ENCODE measurements at regions not wholly inside any gene's neighbourhood (a gene's known extent, or its start where the extent isn't known, plus 50 kb on each side); places are given as distances from the start of the nearest gene placed in this dataset.

GRCh38 chr9:22590336-22591033 is 143.9 kb downstream of the DMRTA1 start:
- no peaks in the 10 kb centered on the region for H3K4me1 Mint-ChIP-seq
- peaks cover 0 to 8% (median 1%) of the 10 kb centered on the region in 11 donors for H3K9me3 Mint-ChIP-seq
- DNase-seq (no peak), ATAC-seq (no peak)
- no peaks in the 10 kb centered on the region for H3K9me3 ChIP-seq (ENCODE audit: control insufficient read depth in 2 of 3, low read length in 3 of 3)
- H3K27me3 Mint-ChIP-seq: no peaks in the 10 kb centered on the region
- no peak overlapping the region for H3K4me3 Mint-ChIP-seq
- H3K27ac ChIP-seq (ENCODE audit: low read depth, low read length): no peak overlapping the region
- H3K27ac Mint-ChIP-seq: no peak overlapping the region
- no peak overlapping the region for H3K4me3 ChIP-seq (ENCODE audit: low read length)
- no peaks in the 10 kb centered on the region for H3K27me3 ChIP-seq (ENCODE audit: control insufficient read depth in 2 of 2, insufficient read depth in 2 of 2, low read length in 2 of 2)
- no peaks in the 10 kb centered on the region for H3K36me3 Mint-ChIP-seq
- intact Hi-C loops (cut with micrococcal nuclease): no loop called here
- H3K36me3 ChIP-seq (ENCODE audit: control insufficient read depth in 2 of 3, insufficient read depth in 3 of 3, low read length in 3 of 3): no peaks in the 10 kb centered on the region
- POLR2A ChIA-PET: no interaction called here
- no peaks in the 10 kb centered on the region for H3K4me1 ChIP-seq (ENCODE audit: control insufficient read depth in 2 of 2, insufficient read depth in 2 of 2, low read length in 2 of 2)
- CTCF ChIA-PET: no interaction called here

DNA sequence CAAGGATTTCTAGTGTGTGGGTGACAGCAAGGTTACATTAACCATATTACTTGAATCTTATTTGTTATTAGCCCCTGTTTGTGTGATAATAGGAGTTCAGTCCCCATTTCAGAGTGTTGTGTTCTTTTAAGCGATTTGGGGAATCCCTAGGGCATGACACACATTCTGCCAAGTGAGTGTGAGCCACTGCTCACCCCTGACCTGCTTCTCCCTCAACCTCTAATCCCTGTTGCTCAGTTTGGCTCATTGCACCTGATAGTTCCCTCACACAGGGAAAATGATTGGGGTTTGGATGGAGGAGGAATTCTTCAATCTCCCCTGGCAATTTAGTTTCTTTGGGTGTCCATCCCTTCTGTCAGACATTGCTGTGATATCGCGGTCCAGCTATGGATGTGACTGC is 149.2 kb downstream of the DMRTA1 start:
- no peak overlapping the region for H3K4me3 Mint-ChIP-seq
- H3K27ac ChIP-seq (ENCODE audit: low read depth, low read length): no peak overlapping the region
- no peak overlapping the region for H3K27ac Mint-ChIP-seq
- CTCF ChIA-PET: no interaction called here
- no peaks in the 10 kb centered on the region for H3K4me1 Mint-ChIP-seq
- no peak overlapping the region for H3K4me3 ChIP-seq (ENCODE audit: low read length)
- POLR2A ChIA-PET: no interaction called here
- intact Hi-C loops (cut with micrococcal nuclease): no loop called here
- H3K4me1 ChIP-seq (ENCODE audit: control insufficient read depth in 2 of 2, insufficient read depth in 2 of 2, low read length in 2 of 2): no peaks in the 10 kb centered on the region
- H3K27me3 Mint-ChIP-seq: no peaks in the 10 kb centered on the region
- H3K9me3 ChIP-seq (ENCODE audit: control insufficient read depth in 2 of 3, low read length in 3 of 3): no peaks in the 10 kb centered on the region
- no peaks in the 10 kb centered on the region for H3K36me3 ChIP-seq (ENCODE audit: control insufficient read depth in 2 of 3, insufficient read depth in 3 of 3, low read length in 3 of 3)
- no peaks in the 10 kb centered on the region for H3K27me3 ChIP-seq (ENCODE audit: control insufficient read depth in 2 of 2, insufficient read depth in 2 of 2, low read length in 2 of 2)
- ATAC-seq (no peak), DNase-seq (no peak)
- H3K9me3 Mint-ChIP-seq: peaks cover 0 to 4% (median 0%) of the 10 kb centered on the region in 11 donors
- no peaks in the 10 kb centered on the region for H3K36me3 Mint-ChIP-seq

DNA sequence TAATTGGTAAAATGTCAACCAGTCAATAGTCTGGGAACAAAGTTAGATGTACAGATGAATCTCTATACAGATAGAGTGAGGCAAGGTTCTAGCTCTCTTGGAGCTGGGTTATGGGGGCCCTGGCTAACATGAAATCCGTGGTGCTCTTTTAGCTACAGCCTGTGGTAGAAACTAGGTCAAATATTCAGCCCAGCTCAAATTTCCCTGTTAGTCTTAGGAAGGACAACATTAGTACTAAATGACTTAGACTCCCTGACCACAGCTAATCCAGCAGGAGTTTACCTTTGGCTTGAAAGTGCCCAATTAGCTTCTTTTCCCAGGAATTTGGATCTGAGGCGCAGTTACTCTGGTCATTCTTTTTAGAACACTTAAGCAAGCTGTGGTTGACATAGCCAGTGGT is 170.5 kb downstream of the DMRTA1 start:
- Histone ChIP-seq H3K27ac (ENCODE audit: low read depth, low read length) (no peak overlapping the region), H3K9me3 (ENCODE audit: control insufficient read depth in 2 of 3, low read length in 3 of 3) (no peaks in the 10 kb centered on the region), H3K27me3 (ENCODE audit: control insufficient read depth in 2 of 2, insufficient read depth in 2 of 2, low read length in 2 of 2) (no peaks in the 10 kb centered on the region), H3K4me3 (ENCODE audit: low read length) (no peak overlapping the region), H3K36me3 (ENCODE audit: control insufficient read depth in 2 of 3, insufficient read depth in 3 of 3, low read length in 3 of 3) (no peaks in the 10 kb centered on the region), H3K4me1 (ENCODE audit: control insufficient read depth in 2 of 2, insufficient read depth in 2 of 2, low read length in 2 of 2) (no peaks in the 10 kb centered on the region)
- DNase-seq (no peak), ATAC-seq (no peak)
- no peaks in the 10 kb centered on the region for H3K4me1 Mint-ChIP-seq
- intact Hi-C loops (cut with micrococcal nuclease): no loop called here
- peaks cover 0 to 12% (median 4%) of the 10 kb centered on the region in 11 donors for H3K9me3 Mint-ChIP-seq
- no peaks in the 10 kb centered on the region for H3K27me3 Mint-ChIP-seq
- ChIA-PET POLR2A (no interaction called here), CTCF (no interaction called here)
- no peak overlapping the region for H3K27ac Mint-ChIP-seq
- no peak overlapping the region for H3K4me3 Mint-ChIP-seq
- H3K36me3 Mint-ChIP-seq: no peaks in the 10 kb centered on the region

DNA sequence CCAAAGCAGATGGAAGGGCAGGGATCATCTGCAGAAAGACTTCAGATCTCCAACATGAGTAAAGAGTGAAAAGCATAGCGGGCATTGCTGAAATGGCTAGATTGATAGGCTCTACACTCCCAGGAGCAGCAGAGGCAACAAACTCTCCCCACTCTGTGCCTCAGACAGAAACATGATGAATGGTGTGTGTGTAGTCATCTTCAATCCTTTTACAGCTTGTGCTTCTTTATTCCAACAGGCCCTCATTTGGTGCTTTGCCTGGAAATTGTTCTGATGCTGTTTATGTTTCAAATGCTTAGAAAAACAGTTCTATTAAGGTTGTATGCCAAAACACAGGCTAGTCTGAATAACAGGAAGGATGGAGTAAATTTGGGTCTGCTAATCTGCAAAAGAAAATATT is 176.2 kb downstream of the DMRTA1 start:
- no peaks in the 10 kb centered on the region for H3K27me3 Mint-ChIP-seq
- ChIA-PET CTCF (no interaction called here), POLR2A (no interaction called here)
- peaks cover 0 to 16% (median 2%) of the 10 kb centered on the region in 11 donors for H3K9me3 Mint-ChIP-seq
- intact Hi-C loops (cut with micrococcal nuclease): no loop called here
- DNase-seq (no peak), ATAC-seq (no peak)
- no peaks in the 10 kb centered on the region for H3K4me1 Mint-ChIP-seq
- Histone ChIP-seq H3K27me3 (ENCODE audit: control insufficient read depth in 2 of 2, insufficient read depth in 2 of 2, low read length in 2 of 2) (no peaks in the 10 kb centered on the region), H3K4me3 (ENCODE audit: low read length) (no peak overlapping the region), H3K4me1 (ENCODE audit: control insufficient read depth in 2 of 2, insufficient read depth in 2 of 2, low read length in 2 of 2) (no peaks in the 10 kb centered on the region), H3K36me3 (ENCODE audit: control insufficient read depth in 2 of 3, insufficient read depth in 3 of 3, low read length in 3 of 3) (no peaks in the 10 kb centered on the region), H3K27ac (ENCODE audit: low read depth, low read length) (no peak overlapping the region), H3K9me3 (ENCODE audit: control insufficient read depth in 2 of 3, low read length in 3 of 3) (no peaks in the 10 kb centered on the region)
- no peak overlapping the region for H3K27ac Mint-ChIP-seq
- H3K36me3 Mint-ChIP-seq: no peaks in the 10 kb centered on the region
- no peak overlapping the region for H3K4me3 Mint-ChIP-seq

GRCh38 chr9:22623236-22623635 is 176.6 kb downstream of the DMRTA1 start:
- Histone ChIP-seq H3K9me3 (ENCODE audit: control insufficient read depth in 2 of 3, low read length in 3 of 3) (no peaks in the 10 kb centered on the region), H3K27me3 (ENCODE audit: control insufficient read depth in 2 of 2, insufficient read depth in 2 of 2, low read length in 2 of 2) (no peaks in the 10 kb centered on the region), H3K27ac (ENCODE audit: low read depth, low read length) (no peak overlapping the region), H3K4me3 (ENCODE audit: low read length) (no peak overlapping the region), H3K36me3 (ENCODE audit: control insufficient read depth in 2 of 3, insufficient read depth in 3 of 3, low read length in 3 of 3) (no peaks in the 10 kb centered on the region), H3K4me1 (ENCODE audit: control insufficient read depth in 2 of 2, insufficient read depth in 2 of 2, low read length in 2 of 2) (no peaks in the 10 kb centered on the region)
- no peak overlapping the region for H3K4me3 Mint-ChIP-seq
- peaks cover 0 to 16% (median 2%) of the 10 kb centered on the region in 11 donors for H3K9me3 Mint-ChIP-seq
- H3K27me3 Mint-ChIP-seq: no peaks in the 10 kb centered on the region
- no peaks in the 10 kb centered on the region for H3K4me1 Mint-ChIP-seq
- DNase-seq (no peak), ATAC-seq (no peak)
- H3K27ac Mint-ChIP-seq: no peak overlapping the region
- no peaks in the 10 kb centered on the region for H3K36me3 Mint-ChIP-seq
- ChIA-PET CTCF (no interaction called here), POLR2A (no interaction called here)
- intact Hi-C loops (cut with micrococcal nuclease): no loop called here

GRCh38 chr9:22625540-22625939 is 178.9 kb downstream of the DMRTA1 start:
- no peaks in the 10 kb centered on the region for H3K27me3 ChIP-seq (ENCODE audit: control insufficient read depth in 2 of 2, insufficient read depth in 2 of 2, low read length in 2 of 2)
- no peaks in the 10 kb centered on the region for H3K4me1 Mint-ChIP-seq
- DNase-seq (no peak), ATAC-seq (no peak)
- no peak overlapping the region for H3K27ac Mint-ChIP-seq
- H3K36me3 Mint-ChIP-seq: no peaks in the 10 kb centered on the region
- no peaks in the 10 kb centered on the region for H3K36me3 ChIP-seq (ENCODE audit: control insufficient read depth in 2 of 3, insufficient read depth in 3 of 3, low read length in 3 of 3)
- POLR2A ChIA-PET: no interaction called here
- no peaks in the 10 kb centered on the region for H3K9me3 ChIP-seq (ENCODE audit: control insufficient read depth in 2 of 3, low read length in 3 of 3)
- peaks cover 0 to 19% (median 5%) of the 10 kb centered on the region in 11 donors for H3K9me3 Mint-ChIP-seq
- H3K4me3 Mint-ChIP-seq: no peak overlapping the region
- intact Hi-C loops (cut with micrococcal nuclease): no loop called here
- CTCF ChIA-PET: no interaction called here
- no peaks in the 10 kb centered on the region for H3K27me3 Mint-ChIP-seq
- H3K27ac ChIP-seq (ENCODE audit: low read depth, low read length): no peak overlapping the region
- H3K4me1 ChIP-seq (ENCODE audit: control insufficient read depth in 2 of 2, insufficient read depth in 2 of 2, low read length in 2 of 2): no peaks in the 10 kb centered on the region
- no peak overlapping the region for H3K4me3 ChIP-seq (ENCODE audit: low read length)

- no peaks in the 10 kb centered on the region for H3K4me1 Mint-ChIP-seq
- no peak for DNase-seq
These were observed 196.9 kb downstream of the DMRTA1 start for GRCh38 chr9:22643541-22643940.

More at GRCh38 chr9:22643541-22643940, 196.9 kb downstream of the DMRTA1 start:
- no peak for ATAC-seq
- Mint-ChIP-seq H3K9me3 (peaks cover 0 to 6% (median 2%) of the 10 kb centered on the region in 11 donors), H3K36me3 (no peaks in the 10 kb centered on the region), H3K27ac (no peak overlapping the region), H3K27me3 (no peaks in the 10 kb centered on the region), H3K4me3 (no peak overlapping the region)
- no peaks in the 10 kb centered on the region for H3K9me3 ChIP-seq (ENCODE audit: control insufficient read depth in 2 of 3, low read length in 3 of 3)
- intact Hi-C loops (cut with micrococcal nuclease): no loop called here
- H3K27me3 ChIP-seq (ENCODE audit: control insufficient read depth in 2 of 2, insufficient read depth in 2 of 2, low read length in 2 of 2): no peaks in the 10 kb centered on the region
- no peak overlapping the region for H3K4me3 ChIP-seq (ENCODE audit: low read length)
- H3K27ac ChIP-seq (ENCODE audit: low read depth, low read length): no peak overlapping the region
- ChIA-PET POLR2A (no interaction called here), CTCF (no interaction called here)
- H3K4me1 ChIP-seq (ENCODE audit: control insufficient read depth in 2 of 2, insufficient read depth in 2 of 2, low read length in 2 of 2): no peaks in the 10 kb centered on the region
- no peaks in the 10 kb centered on the region for H3K36me3 ChIP-seq (ENCODE audit: control insufficient read depth in 2 of 3, insufficient read depth in 3 of 3, low read length in 3 of 3)

Data from naive thymus-derived CD4-positive, alpha-beta T cell (primary cell).